CD4-positive, alpha-beta memory T cell (primary cell): ENCODE measurements at regions not wholly inside any gene's neighbourhood (a gene's known extent, or its start where the extent isn't known, plus 50 kb on each side); places are given as distances from the start of the nearest gene placed in this dataset.

Source experiments
- CTCF ChIA-PET: fragments of 350-600 bp; sonication (Branson Sonifier 250); formaldehyde crosslinking; loops from one replicate; lab custom pipeline; 2021; ENCODE audit warnings: inconsistent platforms; ENCODE audit not compliant: partially characterized antibody; lab: Charles Lee
- POLR2A ChIA-PET: fragments of 350-600 bp; sonication (Branson Sonifier 250); formaldehyde crosslinking; loops from one replicate; lab custom pipeline; 2021; ENCODE audit not compliant: partially characterized antibody; lab: Charles Lee
- DNase-seq, 5 donors: peaks; one replicate each; pipeline versions ENCODE4 v3.0.0 to v3.0.0-alpha.2; 2020 to 2022; ENCODE audit warnings: mixed read lengths in 1 of 5
- H3K27ac ChIP-seq: one replicate; pipeline ENCODE4 v1.7.0; 2013; ENCODE audit warnings: low read depth, low read length
- H3K27me3 ChIP-seq: 2 replicates; pipeline ENCODE4 v1.7.0; 2013; ENCODE audit warnings: mild to moderate bottlenecking, low read length, moderate library complexity; ENCODE audit not compliant: insufficient read depth
- H3K36me3 ChIP-seq: 2 replicates; pipeline ENCODE4 v1.7.0; 2013; ENCODE audit warnings: mild to moderate bottlenecking, low read length, moderate library complexity; ENCODE audit not compliant: insufficient read depth
- H3K4me1 ChIP-seq: 2 replicates; pipeline ENCODE4 v1.7.0; 2013; ENCODE audit warnings: mild to moderate bottlenecking, low read length, moderate library complexity; ENCODE audit not compliant: insufficient read depth
- H3K4me3 ChIP-seq, 2 donors: one replicate each; pipeline ENCODE4 v1.7.0; 2013; ENCODE audit warnings: low read length in 2 of 2, mild to moderate bottlenecking in 1 of 2
- H3K9me3 ChIP-seq, 2 donors: one replicate each; pipeline ENCODE4 v1.7.0; 2013; ENCODE audit warnings: low read length in 2 of 2, control low read depth in 1 of 2; ENCODE audit not compliant: control insufficient read depth in 1 of 2
- H3K27ac Mint-ChIP-seq, 7 donors: one replicate each; pipeline ENCODE4 v1.8.0; 2020 to 2021; ENCODE audit warnings: mixed read lengths in 7 of 7, mild to moderate bottlenecking in 6 of 7, inconsistent platforms in 3 of 7, moderate library complexity in 3 of 7
- H3K27me3 Mint-ChIP-seq, 2 donors: one replicate each; pipeline ENCODE4 v1.8.0; 2020 to 2021; ENCODE audit warnings: mixed read lengths in 2 of 2
- H3K36me3 Mint-ChIP-seq, 2 donors: one replicate each; pipeline ENCODE4 v1.8.0; 2020 to 2021; ENCODE audit warnings: mixed read lengths in 2 of 2, inconsistent platforms in 1 of 2, mild to moderate bottlenecking in 1 of 2
- H3K4me1 Mint-ChIP-seq, 4 donors: one replicate each; pipeline ENCODE4 v1.8.0; 2020 to 2021; ENCODE audit warnings: mixed read lengths in 4 of 4, mild to moderate bottlenecking in 1 of 4
- H3K4me3 Mint-ChIP-seq, 8 donors: one replicate each; pipeline ENCODE4 v1.8.0; 2020 to 2021; ENCODE audit warnings: mixed read lengths in 8 of 8, mild to moderate bottlenecking in 7 of 8, moderate library complexity in 6 of 8, inconsistent platforms in 3 of 8
- H3K9me3 Mint-ChIP-seq, 8 donors: one replicate each; pipeline ENCODE4 v1.8.0; 2020 to 2021; ENCODE audit warnings: mixed read lengths in 8 of 8, mild to moderate bottlenecking in 5 of 8, inconsistent platforms in 3 of 8, moderate library complexity in 1 of 8
- intact Hi-C: fragments of 100-400 bp; cut with micrococcal nuclease; formaldehyde crosslinking; loops from one replicate; pipeline ENCODE4 v1.15.1; 2023

DNA sequence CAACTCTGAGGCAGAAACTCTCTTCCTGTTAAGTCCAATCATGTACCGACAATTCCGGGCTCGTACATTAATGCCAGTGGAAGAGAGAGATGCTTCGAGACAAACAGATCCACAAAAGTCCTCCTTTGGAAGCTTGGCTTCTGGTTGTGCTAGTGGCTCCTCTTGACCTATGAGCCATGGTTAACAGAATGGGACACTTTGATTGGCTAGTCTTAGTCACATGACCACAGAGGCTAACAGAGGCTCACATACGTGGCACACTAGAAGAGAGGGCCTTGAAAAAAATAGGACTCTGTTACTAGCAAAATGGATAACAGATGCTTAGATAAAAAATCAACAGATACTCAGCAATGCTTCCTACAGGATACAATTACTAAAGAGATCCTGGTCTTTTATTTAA, 1211.9 kb upstream of the GYPC start:
- no peak overlapping the region for H3K27ac Mint-ChIP-seq
- CTCF ChIA-PET: no interaction called here

DNA sequence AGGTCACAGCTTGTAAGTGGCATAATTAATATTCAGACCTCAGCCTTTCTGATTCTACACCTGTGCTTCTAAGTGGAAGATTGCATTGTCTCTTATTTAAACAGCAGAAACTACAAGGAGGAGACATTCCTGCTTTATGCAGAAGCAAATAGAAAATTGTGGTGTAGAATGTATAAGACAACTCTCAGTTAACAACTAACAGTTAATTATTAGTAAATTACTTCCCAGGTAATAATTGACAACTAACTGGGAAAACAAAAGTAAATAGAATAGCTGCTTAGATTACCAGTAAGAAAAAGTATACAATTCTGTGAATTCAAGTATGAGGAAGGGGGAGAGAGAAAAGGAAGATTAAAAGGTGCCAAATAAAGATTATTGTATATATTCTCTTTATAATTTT, 1210.5 kb upstream of the GYPC start:
- Histone ChIP-seq H3K36me3 (no peaks in the 10 kb centered on the region), H3K9me3 (no peaks in the 10 kb centered on the region), H3K27me3 (no peaks in the 10 kb centered on the region), H3K4me1 (no peaks in the 10 kb centered on the region), H3K4me3 (no peak overlapping the region), H3K27ac (no peak overlapping the region)
- Mint-ChIP-seq H3K27ac (no peak overlapping the region), H3K36me3 (no peaks in the 10 kb centered on the region), H3K9me3 (peaks cover 0 to 18% (median 7%) of the 10 kb centered on the region in 8 donors), H3K4me1 (no peaks in the 10 kb centered on the region), H3K27me3 (no peaks in the 10 kb centered on the region), H3K4me3 (no peak overlapping the region)
- ChIA-PET CTCF (no interaction called here), POLR2A (no interaction called here)
- DNase-seq: no peak
- intact Hi-C loops: no loop called here

More for the DNA sequence above, 1211.9 kb upstream of the GYPC start:
- no peak overlapping the region for H3K27ac ChIP-seq
- Mint-ChIP-seq H3K9me3 (peaks cover 0 to 19% (median 4%) of the 10 kb centered on the region in 8 donors), H3K4me1 (no peaks in the 10 kb centered on the region), H3K4me3 (no peak overlapping the region), H3K36me3 (no peaks in the 10 kb centered on the region), H3K27me3 (no peaks in the 10 kb centered on the region)
- DNase-seq: no peak
- H3K27me3 ChIP-seq: no peaks in the 10 kb centered on the region
- H3K9me3 ChIP-seq: no peaks in the 10 kb centered on the region
- intact Hi-C loops: no loop called here
- no peaks in the 10 kb centered on the region for H3K4me1 ChIP-seq
- no peaks in the 10 kb centered on the region for H3K36me3 ChIP-seq
- POLR2A ChIA-PET: no interaction called here
- no peak overlapping the region for H3K4me3 ChIP-seq

DNA sequence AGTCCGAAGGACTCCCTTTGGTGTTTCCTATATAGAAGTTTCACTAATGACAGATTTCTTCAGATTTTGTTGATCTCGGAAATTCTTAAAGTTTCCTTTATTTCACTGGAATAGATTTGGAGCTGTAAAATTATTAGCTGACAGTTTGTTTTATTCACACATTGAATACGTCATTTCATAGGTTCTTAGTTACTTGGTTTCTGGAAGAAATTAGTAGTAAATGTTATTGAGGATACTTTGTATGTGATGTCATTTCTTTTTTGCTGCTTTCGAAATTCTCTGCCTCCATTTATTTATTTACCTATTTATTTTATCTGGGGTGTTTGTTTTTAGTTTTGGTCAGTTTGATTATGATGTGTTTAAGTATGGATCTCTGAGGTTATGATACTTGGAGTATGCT, 1205.9 kb upstream of the GYPC start:
- H3K4me1 Mint-ChIP-seq: no peaks in the 10 kb centered on the region
- ChIA-PET CTCF (no interaction called here), POLR2A (no interaction called here)
- no peak overlapping the region for H3K27ac ChIP-seq
- H3K4me3 ChIP-seq: no peak overlapping the region
- no peaks in the 10 kb centered on the region for H3K9me3 ChIP-seq
- H3K27me3 ChIP-seq: no peaks in the 10 kb centered on the region
- intact Hi-C loops: no loop called here
- H3K36me3 Mint-ChIP-seq: no peaks in the 10 kb centered on the region
- peak overlapping the region in 1 of 8 donors; percentile 49 for H3K4me3 Mint-ChIP-seq
- H3K4me1 ChIP-seq: no peaks in the 10 kb centered on the region
- no peaks in the 10 kb centered on the region for H3K36me3 ChIP-seq
- no peaks in the 10 kb centered on the region for H3K27me3 Mint-ChIP-seq
- no peak overlapping the region for H3K27ac Mint-ChIP-seq
- no peak for DNase-seq
- peaks cover 0 to 19% (median 4%) of the 10 kb centered on the region in 8 donors for H3K9me3 Mint-ChIP-seq

DNA sequence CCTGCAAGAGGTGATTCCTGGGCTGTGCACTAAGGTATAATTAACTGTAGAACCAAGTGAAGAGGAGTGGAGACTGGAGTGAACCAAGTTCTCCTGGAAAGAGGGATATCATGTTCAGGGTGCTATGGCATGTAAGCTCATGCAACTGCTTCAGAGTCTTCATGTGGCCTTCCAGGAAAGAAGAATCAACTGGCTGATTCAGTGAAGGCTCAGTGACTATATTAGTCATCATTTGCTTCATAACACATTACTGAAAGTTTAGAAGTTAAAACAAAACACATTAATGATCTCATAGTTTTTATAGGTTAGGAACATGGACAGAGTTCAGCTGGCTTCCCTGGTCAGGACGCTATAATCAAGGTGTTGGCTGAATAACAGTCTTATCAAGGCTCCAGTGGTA, 1200.8 kb upstream of the GYPC start:
- H3K27me3 Mint-ChIP-seq: no peaks in the 10 kb centered on the region
- Histone ChIP-seq H3K9me3 (no peaks in the 10 kb centered on the region), H3K4me1 (no peaks in the 10 kb centered on the region), H3K27me3 (no peaks in the 10 kb centered on the region), H3K27ac (no peak overlapping the region), H3K36me3 (no peaks in the 10 kb centered on the region), H3K4me3 (no peak overlapping the region)
- no peak overlapping the region for H3K4me3 Mint-ChIP-seq
- H3K4me1 Mint-ChIP-seq: no peaks in the 10 kb centered on the region
- no peaks in the 10 kb centered on the region for H3K36me3 Mint-ChIP-seq
- CTCF ChIA-PET: no interaction called here
- H3K27ac Mint-ChIP-seq: no peak overlapping the region
- H3K9me3 Mint-ChIP-seq: peaks cover 2 to 12% (median 6%) of the 10 kb centered on the region in 8 donors
- intact Hi-C loops: no loop called here
- POLR2A ChIA-PET: no interaction called here
- no peak for DNase-seq

DNA sequence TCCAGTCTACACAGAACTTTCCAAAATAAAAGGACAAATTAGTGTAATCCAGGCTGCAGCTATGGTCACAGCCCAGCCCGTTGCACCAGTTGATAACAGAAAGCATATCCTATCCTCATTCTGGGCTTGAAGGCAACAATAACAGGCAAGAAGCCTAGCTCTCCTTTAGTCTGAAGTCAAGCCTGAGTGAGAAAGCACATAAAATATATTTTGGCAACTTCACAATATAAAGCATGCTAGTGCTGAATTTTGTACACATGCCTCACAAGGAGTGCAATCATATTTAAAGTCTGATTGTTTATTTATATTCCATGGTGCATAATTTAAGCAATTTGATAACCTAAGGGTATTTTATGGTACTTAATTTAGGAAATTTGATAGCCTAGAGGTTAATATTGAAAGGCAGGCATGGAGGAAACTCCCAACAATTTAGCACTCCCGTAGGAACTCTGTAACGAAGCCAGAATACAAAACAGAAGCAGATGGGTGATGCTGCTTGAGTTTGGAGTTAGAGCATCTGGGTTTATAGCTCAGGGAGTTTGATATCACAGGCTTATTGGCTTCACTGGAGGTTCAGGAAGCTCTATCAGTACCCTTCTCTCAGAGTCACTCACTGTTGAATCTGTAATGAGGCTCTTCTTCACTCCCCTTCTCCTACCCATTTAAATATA, 1199.1 kb upstream of the GYPC start:
- Histone ChIP-seq H3K9me3 (no peaks in the 10 kb centered on the region), H3K36me3 (no peaks in the 10 kb centered on the region), H3K27ac (no peak overlapping the region), H3K4me3 (no peak overlapping the region), H3K27me3 (no peaks in the 10 kb centered on the region), H3K4me1 (no peaks in the 10 kb centered on the region)
- no peaks in the 10 kb centered on the region for H3K36me3 Mint-ChIP-seq
- peaks cover 2 to 16% (median 9%) of the 10 kb centered on the region in 8 donors for H3K9me3 Mint-ChIP-seq
- no peak for DNase-seq
- H3K27me3 Mint-ChIP-seq: no peaks in the 10 kb centered on the region
- no peaks in the 10 kb centered on the region for H3K4me1 Mint-ChIP-seq
- no peak overlapping the region for H3K4me3 Mint-ChIP-seq
- ChIA-PET POLR2A (no interaction called here), CTCF (interaction anchor here (0.6 kb wide), 1 partner anchor 21 kb away, joined by 3 read pairs; no protein-coding TSS in a partner anchor)
- intact Hi-C loops: no loop called here
- H3K27ac Mint-ChIP-seq: no peak overlapping the region

DNA sequence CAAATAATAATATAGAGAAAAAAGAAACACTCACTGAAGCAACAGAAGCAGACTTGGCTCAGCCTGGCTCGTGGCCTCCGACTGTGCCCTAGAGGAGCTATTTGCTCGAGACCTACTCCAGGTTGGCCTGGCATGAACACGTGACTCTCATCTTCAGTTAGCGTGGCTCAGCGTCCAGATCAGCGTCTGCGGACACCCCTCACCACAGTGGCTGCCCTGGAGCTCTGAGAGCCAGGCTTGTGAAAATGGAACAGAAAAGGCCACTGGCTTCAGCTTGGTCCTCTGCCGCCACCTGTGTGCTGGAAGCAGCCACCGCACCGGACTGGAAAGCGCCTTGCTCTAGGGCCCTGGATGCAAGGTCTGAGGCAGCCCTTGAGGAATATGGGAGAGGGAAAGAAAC, 1184.0 kb upstream of the GYPC start:
- peaks cover 0 to 5% of the 10 kb centered on the region in 2 donors for H3K36me3 Mint-ChIP-seq
- POLR2A ChIA-PET: no interaction called here
- H3K27me3 Mint-ChIP-seq: no peaks in the 10 kb centered on the region
- Histone ChIP-seq H3K36me3 (no peaks in the 10 kb centered on the region), H3K9me3 (no peaks in the 10 kb centered on the region), H3K4me3 (no peak overlapping the region), H3K27ac (no peak overlapping the region), H3K4me1 (no peaks in the 10 kb centered on the region), H3K27me3 (no peaks in the 10 kb centered on the region)
- peaks cover 0 to 30% (median 15%) of the 10 kb centered on the region in 8 donors for H3K9me3 Mint-ChIP-seq
- H3K4me1 Mint-ChIP-seq: no peaks in the 10 kb centered on the region
- CTCF ChIA-PET: no interaction called here
- H3K4me3 Mint-ChIP-seq: no peak overlapping the region
- no peak overlapping the region for H3K27ac Mint-ChIP-seq
- DNase-seq: no peak
- intact Hi-C loops: no loop called here

DNA sequence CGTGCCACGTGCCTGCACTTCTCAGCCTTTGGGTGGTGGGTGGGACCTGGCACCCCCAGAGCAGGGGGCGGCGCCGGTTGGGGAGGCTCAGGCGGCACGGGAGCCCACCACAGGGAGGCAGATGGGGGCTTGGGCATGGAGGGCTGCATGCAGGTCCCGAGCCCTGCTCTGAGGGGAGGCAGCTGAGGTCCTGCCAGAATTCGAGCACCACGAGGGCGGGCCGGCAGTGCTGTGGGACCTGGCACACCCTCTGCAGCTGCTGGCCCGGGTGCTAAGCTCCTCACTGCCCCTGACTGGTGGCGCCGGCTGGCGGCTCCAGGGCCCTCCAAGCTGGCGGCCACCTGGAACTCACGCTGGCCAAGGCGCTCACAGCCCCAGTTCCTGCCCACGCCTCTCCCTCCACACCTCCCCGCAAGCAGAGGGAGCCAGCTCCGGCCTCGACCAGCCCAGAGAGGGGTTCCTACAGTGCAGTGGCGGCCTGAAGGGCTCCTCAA, 1176.8 kb upstream of the GYPC start:
- Histone ChIP-seq H3K9me3 (no peaks in the 10 kb centered on the region), H3K4me1 (no peaks in the 10 kb centered on the region), H3K36me3 (no peaks in the 10 kb centered on the region), H3K4me3 (no peak overlapping the region), H3K27ac (no peak overlapping the region), H3K27me3 (no peaks in the 10 kb centered on the region)
- H3K4me3 Mint-ChIP-seq: no peak overlapping the region
- H3K27me3 Mint-ChIP-seq: no peaks in the 10 kb centered on the region
- ChIA-PET CTCF (no interaction called here), POLR2A (no interaction called here)
- no peaks in the 10 kb centered on the region for H3K4me1 Mint-ChIP-seq
- H3K36me3 Mint-ChIP-seq: peaks cover 0 to 5% of the 10 kb centered on the region in 2 donors
- peaks cover 4 to 32% (median 14%) of the 10 kb centered on the region in 8 donors for H3K9me3 Mint-ChIP-seq
- no peak overlapping the region for H3K27ac Mint-ChIP-seq
- DNase-seq: peak in 1 of 5 donors; percentile 22
- intact Hi-C loops: no loop called here
